Endothelial cell of umbilical vein (primary cell): ENCODE measurements at regions not wholly inside any gene's neighbourhood (a gene's known extent, or its start where the extent isn't known, plus 50 kb on each side); places are given as distances from the start of the nearest gene placed in this dataset.

Source experiments
- BruUV-seq: library from RNA; stranded (reverse); fragments of 400-500 nt; replicated peaks from 2 replicates; lab custom pipeline; 2021; lab: Mats Ljungman, UMichigan
- CTCF ChIA-PET: fragments of 300-600, 350-600 bp; sonication (Branson Sonifier 250); formaldehyde crosslinking; loops from one replicate; lab custom pipeline; 2021; ENCODE audit warnings: antibody characterized with exemption, inconsistent platforms; lab: Charles Lee
- POLR2A ChIA-PET: fragments of 300-600, 350-600 bp; sonication (Branson Sonifier 250); formaldehyde crosslinking; loops from one replicate; lab custom pipeline; 2021; ENCODE audit warnings: antibody characterized with exemption, inconsistent platforms; lab: Charles Lee
- DNase-seq: peaks from one replicate; pipeline ENCODE4 v3.0.0-alpha.2; 2011; ENCODE audit warnings: low read depth, low spot score
- FAIRE-seq: peaks from 2 replicates; lab custom pipeline; 2011; peaks lifted over from hg19 to GRCh38; lab: Jason Lieb, UNC
- H2AFZ ChIP-seq: 2 replicates; pipeline ENCODE4 v1.6.0; 2012; ENCODE audit warnings: low read depth, low read length, control low read depth, inconsistent platforms
- H3K27ac ChIP-seq: 2 replicates; pipeline ENCODE4 v1.5.1; 2011; ENCODE audit warnings: low read depth, mild to moderate bottlenecking, control low read depth, low read length, moderate library complexity; ENCODE audit not compliant: insufficient read depth
- H3K27me3 ChIP-seq, 2 experiments: 2 replicates each; pipeline versions ENCODE4 v1.6.0 to v1.6.1; 2011; ENCODE audit warnings: low read length in 2 of 2, mixed read lengths in 1 of 2; ENCODE audit not compliant: control insufficient read depth in 2 of 2, insufficient read depth in 2 of 2
- H3K36me3 ChIP-seq, 2 experiments: 2 replicates in 1 of 2; 3 replicates in 1 of 2; pipeline ENCODE4 v1.5.1; 2011; ENCODE audit warnings: low read length in 2 of 2, mild to moderate bottlenecking in 1 of 2, moderate library complexity in 1 of 2; ENCODE audit not compliant: control insufficient read depth in 2 of 2, insufficient read depth in 2 of 2; ENCODE audit errors: extremely low read depth in 1 of 2
- H3K4me1 ChIP-seq: 3 replicates; pipeline ENCODE4 v1.5.1; 2011; ENCODE audit warnings: mild to moderate bottlenecking, low read length; ENCODE audit not compliant: control insufficient read depth, insufficient read depth; ENCODE audit errors: extremely low read depth
- H3K4me2 ChIP-seq: 2 replicates; pipeline ENCODE4 v1.6.1; 2011; ENCODE audit warnings: low read length, control low read depth, mixed read lengths; ENCODE audit not compliant: insufficient read depth
- H3K4me3 ChIP-seq, 3 experiments: fragments of 200-600 bp in 1 of 3; sonication (generic), shearing (Covaris generic) in 1 of 3; replicated peaks in 1 of 3; 2 replicates each; pipeline ENCODE4 v1.5.1; 2011 to 2016; ENCODE audit warnings: control low read depth in 3 of 3, low read length in 3 of 3, mild to moderate bottlenecking in 2 of 3, inconsistent platforms in 1 of 3, low read depth in 1 of 3, moderate library complexity in 1 of 3; ENCODE audit not compliant: insufficient read depth in 1 of 3
- H3K79me2 ChIP-seq: 2 replicates; pipeline ENCODE4 v1.6.0; 2012; ENCODE audit warnings: low read length, inconsistent platforms; ENCODE audit not compliant: control insufficient read depth, insufficient read depth
- H3K9ac ChIP-seq: replicated peaks from 2 replicates; pipeline ENCODE3; 2011; ENCODE audit warnings: low read length, control low read depth; ENCODE audit not compliant: insufficient read depth; ENCODE audit errors: extremely low read depth
- H3K9me1 ChIP-seq: replicated peaks from 3 replicates; pipeline ENCODE4 v1.6.0; 2011; ENCODE audit warnings: mild to moderate bottlenecking, low read length; ENCODE audit not compliant: control insufficient read depth, insufficient read depth; ENCODE audit errors: extremely low read depth
- H3K9me3 ChIP-seq: replicated peaks from 2 replicates; pipeline ENCODE4 v1.5.1; 2012; ENCODE audit warnings: low read length, inconsistent platforms; ENCODE audit not compliant: control insufficient read depth, insufficient read depth
- H4K20me1 ChIP-seq: replicated peaks from 2 replicates; pipeline ENCODE3; 2011; ENCODE audit warnings: mild to moderate bottlenecking, low read length; ENCODE audit not compliant: control insufficient read depth, insufficient read depth; ENCODE audit errors: extremely low read depth
- CTCF ChIP-seq, 2 donors: IDR thresholded peaks; 1 replicate in 1 of 2; 2 replicates in 1 of 2; pipeline ENCODE4 v1.5.1; 2011; ENCODE audit warnings: low read length in 2 of 2, mild to moderate bottlenecking in 2 of 2, moderate library complexity in 2 of 2, control low read depth in 1 of 2, inconsistent platforms in 1 of 2, low read depth in 1 of 2; ENCODE audit not compliant: insufficient read depth in 1 of 2; ENCODE audit errors: extremely low read depth in 1 of 2
- EZH2 ChIP-seq: IDR thresholded peaks from 2 replicates; pipeline ENCODE4 v1.6.1; 2012; ENCODE audit warnings: borderline replicate concordance, low read depth, mild to moderate bottlenecking, moderate library complexity, low read length, inconsistent platforms; ENCODE audit not compliant: severe bottlenecking
- FOS ChIP-seq: IDR thresholded peaks from 2 replicates; pipeline ENCODE4 v1.6.1; 2011; ENCODE audit warnings: mild to moderate bottlenecking, low read length, moderate library complexity, borderline replicate concordance; ENCODE audit not compliant: insufficient read depth
- JUN ChIP-seq: IDR thresholded peaks from 2 replicates; pipeline ENCODE4 v1.6.1; 2011; ENCODE audit warnings: borderline replicate concordance, low read depth; ENCODE audit not compliant: insufficient read length, insufficient read depth
- MAX ChIP-seq: IDR thresholded peaks from 2 replicates; pipeline ENCODE4 v1.6.1; 2011; ENCODE audit not compliant: insufficient read depth, insufficient read length
- MYC ChIP-seq: IDR thresholded peaks from one replicate; pipeline ENCODE4 v1.6.1; 2011; ENCODE audit warnings: mild to moderate bottlenecking, low read depth, low read length
- POLR2A ChIP-seq: IDR thresholded peaks from 2 replicates; pipeline ENCODE4 v1.6.1; 2012; ENCODE audit warnings: low read depth, mild to moderate bottlenecking, control low read depth, low read length
- dilution Hi-C: fragments of 300-500 bp; cut with MboI; formaldehyde crosslinking; loops from one replicate; pipeline ENCODE4 v1.15.0; 2019; ENCODE audit warnings: low sequenced_read_pairs; ENCODE audit not compliant: extremely low pct_ligation_motif_present
- intact Hi-C: fragments of 100-400 bp; cut with micrococcal nuclease; formaldehyde crosslinking; loops from one replicate; pipeline ENCODE4 v1.10.0; 2022

GRCh38 chr13:73934771-73935170 is 199.4 kb downstream of the KLF12 start:
- ChIA-PET CTCF (interaction anchor here (0.9 kb wide), 1 partner anchor 353 kb away, joined by 4 read pairs; no protein-coding TSS in a partner anchor), POLR2A (no interaction called here)
- H3K9ac ChIP-seq, result no peak overlapping the region
- no peak overlapping the region for H2AFZ ChIP-seq
- peak overlapping the region in 1 of 3 experiments; percentile 8 for H3K4me3 ChIP-seq
- H3K27ac ChIP-seq, result no peak overlapping the region
- H3K4me2 ChIP-seq, result peak overlapping the region; percentile 61
- intact Hi-C loops, result loop anchor here (5.0 kb wide), 2 partner anchors 167 to 198 kb away; partner anchors contain the start of gene KLF12
- dilution Hi-C loops, result no loop called here
- DNase-seq, result no peak
- H3K36me3 ChIP-seq, result no peaks in the 10 kb centered on the region
- no peak for TF ChIP-seq CTCF (IDR thresholded peaks at IDR 0.05; ENCODE audit: extremely low read depth in 1 of 2, insufficient read depth in 1 of 2, low read depth in 1 of 2, low read length in 2 of 2)
- TF ChIP-seq EZH2, result no peak
- no peak for TF ChIP-seq POLR2A
- no peak for TF ChIP-seq MYC
- no peak for TF ChIP-seq MAX
- TF ChIP-seq JUN, result no peak
- no peak for TF ChIP-seq FOS
- no peak for FAIRE-seq
- no peaks in the 10 kb centered on the region for H4K20me1 ChIP-seq
- peaks cover 23% of the 10 kb centered on the region for H3K4me1 ChIP-seq
- peaks cover 6% of the 10 kb centered on the region for H3K79me2 ChIP-seq
- H3K27me3 ChIP-seq, result no peaks in the 10 kb centered on the region
- H3K9me3 ChIP-seq, result no peaks in the 10 kb centered on the region
- H3K9me1 ChIP-seq, result no peaks in the 10 kb centered on the region
- no TSS peak for BruUV-seq
